Activated CD8-positive, alpha-beta T cell treated with anti-CD3 and anti-CD28 coated beads, Interleukin-2, amount 10 ng/mL, durations not matched to agents 7 days and 5 days (primary cell): ENCODE measurements at regions not wholly inside any gene's neighbourhood (a gene's known extent, or its start where the extent isn't known, plus 50 kb on each side); places are given as distances from the start of the nearest gene placed in this dataset.

Source experiments
- ATAC-seq: fragments of 150-1000 bp; cut with Tn5 transposase; one replicate; pipeline ENCODE4 v1.10.0; 2021; ENCODE audit warnings: moderate library complexity
- CTCF ChIA-PET: fragments of 350-600 bp; sonication (Branson Sonifier 250); formaldehyde crosslinking; loops from one replicate; lab custom pipeline; 2021; ENCODE audit warnings: antibody characterized with exemption; lab: Charles Lee
- POLR2A ChIA-PET: fragments of 350-600 bp; sonication (Branson Sonifier 250); formaldehyde crosslinking; loops from one replicate; lab custom pipeline; 2021; ENCODE audit warnings: antibody characterized with exemption; lab: Charles Lee
- DNase-seq: peaks from one replicate; pipeline ENCODE4 v3.0.0-alpha.2; 2020
- H3K27ac Mint-ChIP-seq: one replicate; pipeline ENCODE4 v1.8.0; 2021; ENCODE audit warnings: mild to moderate bottlenecking, mixed read lengths
- H3K27me3 Mint-ChIP-seq: one replicate; pipeline ENCODE4 v1.8.0; 2021; ENCODE audit warnings: low read depth, mixed read lengths
- H3K36me3 Mint-ChIP-seq: one replicate; pipeline ENCODE4 v1.8.0; 2021; ENCODE audit warnings: low read depth, mixed read lengths
- H3K4me1 Mint-ChIP-seq: one replicate; pipeline ENCODE4 v1.8.0; 2021; ENCODE audit warnings: low read depth, mixed read lengths
- H3K4me3 Mint-ChIP-seq: one replicate; pipeline ENCODE4 v1.8.0; 2021; ENCODE audit warnings: mild to moderate bottlenecking, mixed read lengths
- H3K9me3 Mint-ChIP-seq: one replicate; pipeline ENCODE4 v1.8.0; 2022; ENCODE audit warnings: mixed read lengths; ENCODE audit not compliant: insufficient read depth

DNA sequence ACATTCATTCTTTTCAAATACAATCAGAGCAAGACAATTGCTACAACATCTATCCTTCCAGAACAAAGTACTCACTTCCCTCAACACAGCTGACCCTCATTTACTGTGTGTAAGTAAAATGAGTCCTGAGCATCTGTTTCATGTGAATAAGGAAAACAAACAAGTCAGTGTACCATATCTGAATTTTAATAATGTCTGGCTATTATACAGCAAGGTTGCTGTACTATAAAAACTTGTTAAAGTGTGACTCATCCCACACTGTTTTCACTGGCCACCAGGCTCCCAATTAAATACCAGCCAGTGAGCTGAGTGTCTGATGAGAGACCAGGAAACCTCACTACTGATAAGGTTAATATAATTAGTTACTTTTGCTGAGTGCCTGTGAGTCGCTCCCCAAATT is 339.8 kb downstream of the AGTPBP1 start:
- CTCF ChIA-PET = no interaction called here
- ATAC-seq = no peak
- H3K9me3 Mint-ChIP-seq = no peaks in the 10 kb centered on the region
- no peaks in the 10 kb centered on the region for H3K36me3 Mint-ChIP-seq
- peaks cover 4% of the 10 kb centered on the region for H3K27me3 Mint-ChIP-seq
- no peaks in the 10 kb centered on the region for H3K4me1 Mint-ChIP-seq
- H3K4me3 Mint-ChIP-seq = no peak overlapping the region
- no peak for DNase-seq
- H3K27ac Mint-ChIP-seq = no peak overlapping the region
- POLR2A ChIA-PET = no interaction called here

DNA sequence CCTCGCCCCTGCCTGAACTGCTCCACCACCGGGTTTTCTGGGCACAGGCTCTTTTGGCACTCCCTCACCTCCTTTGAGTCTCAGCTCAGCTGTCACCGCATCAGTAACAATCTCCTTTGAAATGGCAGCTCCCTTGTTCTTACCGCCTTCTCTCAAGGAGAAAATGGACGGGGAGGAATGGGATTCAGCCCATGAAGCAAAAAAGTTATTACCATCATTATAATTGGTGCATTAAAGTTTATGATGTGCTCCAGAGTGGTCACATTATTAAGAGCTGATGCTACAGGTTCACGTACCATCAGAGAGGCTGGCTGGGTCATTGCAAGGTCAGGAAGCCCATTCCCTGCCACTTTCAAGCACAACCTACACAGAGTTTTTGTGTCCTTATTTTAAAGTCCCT is 344.7 kb downstream of the AGTPBP1 start:
- ChIA-PET POLR2A (no interaction called here), CTCF (no interaction called here)
- ATAC-seq (no peak), DNase-seq (no peak)
- H3K27me3 Mint-ChIP-seq = peaks cover 3% of the 10 kb centered on the region
- no peaks in the 10 kb centered on the region for H3K9me3 Mint-ChIP-seq
- H3K36me3 Mint-ChIP-seq = no peaks in the 10 kb centered on the region
- H3K27ac Mint-ChIP-seq = no peak overlapping the region
- H3K4me3 Mint-ChIP-seq = no peak overlapping the region
- H3K4me1 Mint-ChIP-seq = no peaks in the 10 kb centered on the region

DNA sequence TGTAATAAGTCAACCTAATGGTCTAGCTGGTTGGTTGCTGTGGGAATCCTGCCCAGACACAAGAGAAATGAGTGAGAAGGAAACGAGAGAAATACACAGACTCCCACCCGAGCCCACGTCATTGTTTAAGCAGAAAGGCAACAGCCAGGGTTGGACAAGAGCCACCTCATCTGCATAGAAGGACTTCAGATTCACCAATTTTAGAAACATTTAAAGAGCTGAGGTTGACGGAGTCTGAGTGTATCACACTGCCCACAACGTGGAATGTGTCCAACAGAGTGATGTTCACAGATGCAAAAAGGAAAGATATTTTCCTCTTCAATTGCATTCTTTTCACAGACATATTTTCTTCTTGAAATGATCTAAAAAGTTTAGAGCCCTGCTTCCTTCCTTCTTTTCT is 349.5 kb downstream of the AGTPBP1 start:
- CTCF ChIA-PET = no interaction called here
- H3K27ac Mint-ChIP-seq = no peak overlapping the region

DNA sequence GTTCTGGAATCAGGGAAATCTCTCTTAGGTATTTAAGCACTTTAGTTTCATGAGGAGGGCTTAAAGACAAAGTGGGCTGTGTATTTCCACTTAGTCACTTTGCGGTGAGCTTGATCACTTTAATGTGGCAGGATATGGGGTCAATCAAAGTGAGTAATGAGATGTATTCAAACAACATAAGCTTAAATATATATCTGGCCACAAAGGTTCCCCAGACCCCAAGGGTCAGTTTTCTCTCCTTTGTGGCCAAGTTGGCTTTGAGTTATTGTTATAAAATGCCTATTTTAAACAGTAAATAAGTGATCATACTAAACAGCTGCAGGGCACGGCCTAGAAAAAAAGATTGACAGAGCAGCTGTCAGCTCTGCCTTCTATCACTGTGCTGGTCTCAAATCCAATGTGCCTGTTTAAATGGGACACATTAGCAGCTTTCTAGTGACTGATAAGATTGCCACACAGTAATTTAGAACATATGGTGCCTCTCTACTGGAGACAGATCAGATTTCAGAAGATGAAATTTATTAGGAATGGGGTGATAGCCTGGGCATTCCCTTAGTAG is 363.9 kb downstream of the AGTPBP1 start:
- peaks cover 10% of the 10 kb centered on the region for H3K4me1 Mint-ChIP-seq
- POLR2A ChIA-PET = no interaction called here
- H3K27ac Mint-ChIP-seq = no peak overlapping the region
- no peak overlapping the region for H3K4me3 Mint-ChIP-seq
- H3K27me3 Mint-ChIP-seq = peaks cover 14% of the 10 kb centered on the region
- H3K9me3 Mint-ChIP-seq = no peaks in the 10 kb centered on the region
- CTCF ChIA-PET = interaction anchor here (1.3 kb wide), 1 partner anchor 232 kb away, joined by 3 read pairs; no protein-coding TSS in a partner anchor
- peak; percentile 27 for DNase-seq
- no peak for ATAC-seq
- H3K36me3 Mint-ChIP-seq = no peaks in the 10 kb centered on the region

More for the DNA sequence above, 349.5 kb downstream of the AGTPBP1 start:
- ATAC-seq (no peak), DNase-seq (no peak)
- Mint-ChIP-seq H3K9me3 (no peaks in the 10 kb centered on the region), H3K4me1 (no peaks in the 10 kb centered on the region), H3K36me3 (no peaks in the 10 kb centered on the region), H3K4me3 (no peak overlapping the region), H3K27me3 (peaks cover 6% of the 10 kb centered on the region)
- POLR2A ChIA-PET = no interaction called here

DNA sequence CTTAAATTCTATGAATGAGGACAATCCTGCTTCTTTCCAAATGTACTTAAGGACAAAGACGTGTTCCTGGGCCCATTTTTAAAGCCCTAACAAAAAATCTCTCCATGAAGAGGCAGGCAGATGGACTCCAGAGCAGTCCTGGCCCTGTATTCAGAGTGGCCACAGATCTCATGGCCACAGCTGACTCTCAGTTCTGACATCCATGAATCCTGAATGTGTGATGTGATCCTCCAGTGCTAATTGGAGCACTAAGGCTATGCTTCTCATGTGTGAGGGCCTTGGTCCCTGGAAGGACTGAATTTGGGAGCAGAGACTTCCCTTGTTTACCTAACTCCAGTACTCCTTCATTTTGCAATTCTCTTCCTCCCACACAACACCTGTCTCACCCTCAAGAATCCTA is 373.0 kb downstream of the AGTPBP1 start:
- ATAC-seq = no peak
- no peak for DNase-seq

DNA sequence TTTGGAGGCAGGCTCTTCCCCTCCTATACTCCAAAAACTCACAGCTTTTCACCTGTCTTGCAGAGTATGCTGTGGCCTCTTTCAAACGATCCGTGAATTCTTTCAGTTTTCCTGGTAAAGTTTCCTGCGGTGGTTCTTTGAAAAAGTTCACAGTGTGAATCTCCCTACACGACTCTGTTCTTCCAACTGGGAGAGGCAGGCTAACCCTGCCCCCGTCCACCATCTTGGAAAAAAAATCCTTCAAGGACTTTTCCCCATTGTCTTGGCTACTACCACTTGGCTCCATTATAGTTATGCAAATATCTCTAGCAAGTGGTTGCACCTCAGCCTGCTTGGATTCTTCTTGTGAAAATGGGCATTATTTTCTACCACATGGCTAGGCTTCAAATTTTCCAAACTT is 382.6 kb downstream of the AGTPBP1 start:
- no peaks in the 10 kb centered on the region for H3K9me3 Mint-ChIP-seq
- no peaks in the 10 kb centered on the region for H3K4me1 Mint-ChIP-seq
- ATAC-seq (no peak), DNase-seq (no peak)
- H3K27ac Mint-ChIP-seq = no peak overlapping the region
- H3K27me3 Mint-ChIP-seq = peaks cover 12% of the 10 kb centered on the region
- H3K36me3 Mint-ChIP-seq = no peaks in the 10 kb centered on the region
- ChIA-PET CTCF (no interaction called here), POLR2A (no interaction called here)
- no peak overlapping the region for H3K4me3 Mint-ChIP-seq

More for the DNA sequence above, 373.0 kb downstream of the AGTPBP1 start:
- Mint-ChIP-seq H3K36me3 (no peaks in the 10 kb centered on the region), H3K27me3 (peaks cover 3% of the 10 kb centered on the region), H3K4me3 (no peak overlapping the region), H3K4me1 (no peaks in the 10 kb centered on the region), H3K27ac (no peak overlapping the region), H3K9me3 (no peaks in the 10 kb centered on the region)
- CTCF ChIA-PET = no interaction called here
- POLR2A ChIA-PET = no interaction called here

DNA sequence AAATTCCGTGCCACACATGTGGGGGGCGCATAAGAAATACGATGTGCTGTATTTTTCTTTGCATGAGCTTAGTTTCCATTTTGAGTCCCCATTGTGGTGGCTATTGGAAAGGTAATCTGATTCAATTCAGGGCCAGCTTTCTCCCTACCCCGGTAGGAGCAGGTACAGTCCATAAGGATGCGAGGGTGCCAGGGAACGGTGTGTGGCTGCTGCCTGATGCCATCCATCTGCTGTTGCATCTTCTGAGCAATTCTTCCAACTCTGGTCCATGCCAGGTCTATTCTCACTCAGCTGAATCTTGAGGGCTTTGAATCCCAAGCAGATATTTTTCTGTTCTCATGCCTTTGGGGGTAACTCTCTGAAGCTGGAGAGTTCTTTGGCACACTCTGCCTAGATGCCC is 392.7 kb downstream of the AGTPBP1 start:
- H3K4me1 Mint-ChIP-seq = no peaks in the 10 kb centered on the region
- no peaks in the 10 kb centered on the region for H3K27me3 Mint-ChIP-seq
- no peak overlapping the region for H3K27ac Mint-ChIP-seq
- POLR2A ChIA-PET = no interaction called here
- no peak overlapping the region for H3K4me3 Mint-ChIP-seq
- no peaks in the 10 kb centered on the region for H3K36me3 Mint-ChIP-seq
- H3K9me3 Mint-ChIP-seq = no peaks in the 10 kb centered on the region
- ATAC-seq (no peak), DNase-seq (no peak)
- CTCF ChIA-PET = no interaction called here

DNA sequence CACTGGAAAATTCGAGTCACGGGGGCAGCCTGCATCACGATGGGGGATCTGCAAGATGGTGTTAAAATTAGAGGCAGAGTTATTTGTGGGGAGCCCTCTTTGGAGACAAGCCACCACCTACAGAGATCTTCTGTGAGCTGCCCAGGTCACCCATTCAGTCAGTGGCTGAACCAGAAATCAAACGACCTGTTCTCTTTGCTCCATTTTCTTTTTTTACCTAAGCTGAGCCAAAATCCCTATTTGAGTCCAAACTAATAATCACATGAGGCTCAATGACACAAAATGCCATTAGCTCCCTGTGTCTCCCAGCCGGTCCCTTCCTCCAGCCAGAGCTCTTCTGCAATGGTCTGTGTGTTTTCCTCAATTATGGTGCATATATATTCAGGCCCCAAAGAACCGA is 394.2 kb downstream of the AGTPBP1 start:
- H3K9me3 Mint-ChIP-seq = no peaks in the 10 kb centered on the region
- H3K27ac Mint-ChIP-seq = no peak overlapping the region
- ChIA-PET POLR2A (no interaction called here), CTCF (no interaction called here)
- no peak overlapping the region for H3K4me3 Mint-ChIP-seq
- H3K4me1 Mint-ChIP-seq = no peaks in the 10 kb centered on the region
- no peak for DNase-seq
- peaks cover 4% of the 10 kb centered on the region for H3K27me3 Mint-ChIP-seq
- H3K36me3 Mint-ChIP-seq = no peaks in the 10 kb centered on the region
- no peak for ATAC-seq

DNA sequence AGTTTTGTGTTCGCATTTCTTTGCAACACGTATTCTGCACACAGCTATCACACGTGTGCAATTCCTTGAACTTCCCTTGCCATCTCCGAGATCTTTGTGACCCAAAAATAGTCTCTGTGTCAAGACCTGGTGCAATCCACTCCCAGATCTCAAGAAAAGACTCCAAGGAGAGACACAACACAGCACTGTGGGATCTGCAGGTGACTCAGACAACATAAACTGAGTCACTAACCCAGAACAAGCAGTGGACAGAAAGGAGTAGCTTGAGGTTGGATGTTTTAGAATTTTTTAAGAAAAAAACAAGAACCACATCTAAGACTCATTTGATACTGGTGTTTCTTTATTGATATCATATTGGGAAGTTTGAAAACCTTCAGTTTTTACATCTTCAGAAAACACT is 396.9 kb downstream of the AGTPBP1 start:
- H3K4me3 Mint-ChIP-seq = no peak overlapping the region
- no peak overlapping the region for H3K27ac Mint-ChIP-seq
- POLR2A ChIA-PET = no interaction called here
- no peaks in the 10 kb centered on the region for H3K9me3 Mint-ChIP-seq
- peaks cover 6% of the 10 kb centered on the region for H3K27me3 Mint-ChIP-seq
- H3K4me1 Mint-ChIP-seq = no peaks in the 10 kb centered on the region
- CTCF ChIA-PET = no interaction called here
- ATAC-seq (no peak), DNase-seq (no peak)
- H3K36me3 Mint-ChIP-seq = no peaks in the 10 kb centered on the region

DNA sequence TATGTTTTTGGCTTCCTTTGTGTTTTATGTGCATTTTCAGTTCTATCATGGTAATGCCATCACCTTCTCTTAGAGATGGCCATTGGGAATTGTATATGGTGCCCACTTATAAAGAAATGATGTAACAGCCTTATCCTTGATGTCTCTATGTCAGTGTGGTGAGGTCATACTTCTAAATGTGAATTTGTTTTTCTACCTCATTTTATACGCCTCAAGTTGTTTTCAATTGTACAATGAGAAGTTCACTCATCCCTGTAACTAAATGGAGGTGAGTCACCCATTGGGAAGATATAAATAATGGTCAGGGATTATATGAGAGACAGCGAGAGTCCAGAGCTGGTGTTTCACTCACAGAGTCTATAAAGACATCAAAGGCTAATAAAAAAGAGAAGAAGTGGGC is 402.4 kb downstream of the AGTPBP1 start:
- DNase-seq = no peak
- no peak overlapping the region for H3K4me3 Mint-ChIP-seq
- POLR2A ChIA-PET = no interaction called here
- H3K27ac Mint-ChIP-seq = no peak overlapping the region
- CTCF ChIA-PET = no interaction called here
- no peaks in the 10 kb centered on the region for H3K36me3 Mint-ChIP-seq
- no peaks in the 10 kb centered on the region for H3K9me3 Mint-ChIP-seq
- peaks cover 6% of the 10 kb centered on the region for H3K27me3 Mint-ChIP-seq
- no peak for ATAC-seq
- H3K4me1 Mint-ChIP-seq = no peaks in the 10 kb centered on the region

DNA sequence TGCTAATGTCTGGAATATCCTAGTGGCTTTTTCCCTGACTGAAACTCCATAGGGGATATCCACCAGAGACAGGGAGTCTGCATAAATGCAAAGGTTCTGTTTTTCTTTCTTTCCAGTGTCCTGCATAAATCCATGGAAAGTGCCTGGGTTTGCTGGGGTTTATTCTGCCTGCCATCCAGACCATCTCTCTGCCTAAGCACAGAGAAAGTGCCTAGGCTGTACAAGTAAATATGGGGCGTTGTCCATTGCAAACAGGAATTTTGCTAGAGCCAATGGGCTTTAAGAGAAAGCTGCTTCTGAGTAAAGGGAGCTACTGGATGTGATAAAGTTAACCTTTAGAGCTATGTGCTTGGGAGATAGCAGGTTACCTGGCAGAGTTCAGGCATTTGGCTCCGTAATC is 407.5 kb downstream of the AGTPBP1 start:
- no peak for ATAC-seq
- Mint-ChIP-seq H3K9me3 (no peaks in the 10 kb centered on the region), H3K27ac (no peak overlapping the region), H3K27me3 (peaks cover 2% of the 10 kb centered on the region), H3K36me3 (no peaks in the 10 kb centered on the region), H3K4me1 (no peaks in the 10 kb centered on the region), H3K4me3 (no peak overlapping the region)
- CTCF ChIA-PET = no interaction called here
- POLR2A ChIA-PET = no interaction called here
- DNase-seq = no peak

DNA sequence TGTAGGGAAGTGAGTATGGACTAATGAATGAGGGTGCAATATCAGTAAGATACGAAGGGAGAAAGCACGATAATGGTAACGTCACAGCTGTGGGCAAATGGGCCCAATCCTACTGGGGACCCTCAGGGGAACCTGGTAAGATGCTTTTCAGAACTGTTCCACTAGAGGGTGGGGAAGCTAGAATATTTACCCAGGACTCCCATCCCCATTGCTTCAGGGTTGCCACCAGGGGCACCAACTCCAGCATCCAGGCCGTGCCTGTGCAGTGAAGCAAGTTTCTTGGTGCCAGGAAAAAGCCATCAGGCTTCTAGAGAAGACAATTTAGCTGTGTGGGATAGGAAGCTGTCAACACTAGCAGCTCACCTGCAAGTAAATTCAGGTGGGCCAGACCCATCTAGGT is 409.3 kb downstream of the AGTPBP1 start:
- POLR2A ChIA-PET = no interaction called here
- H3K27ac Mint-ChIP-seq = no peak overlapping the region

DNA sequence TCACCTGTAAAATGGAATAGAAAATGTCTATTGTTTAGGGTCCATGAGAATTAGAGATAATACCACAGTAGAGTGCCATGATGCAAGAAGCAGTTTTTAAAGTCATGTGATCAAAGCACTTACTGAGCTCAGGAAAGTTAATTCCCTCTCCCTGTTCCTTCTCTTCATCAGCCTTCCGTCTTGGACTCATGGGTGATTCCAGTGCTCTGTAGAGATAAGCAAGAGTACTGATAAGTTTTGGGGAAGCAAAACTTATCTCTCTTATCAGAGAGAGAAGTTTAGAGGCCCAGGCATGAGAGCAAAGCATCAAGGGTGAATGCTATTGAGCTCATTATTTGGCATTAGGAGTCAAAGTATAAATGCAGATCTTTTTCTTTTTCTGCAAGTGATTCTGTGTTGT is 410.1 kb downstream of the AGTPBP1 start:
- no peak overlapping the region for H3K4me3 Mint-ChIP-seq
- ChIA-PET POLR2A (no interaction called here), CTCF (no interaction called here)
- no peaks in the 10 kb centered on the region for H3K4me1 Mint-ChIP-seq
- ATAC-seq (no peak), DNase-seq (no peak)
- no peaks in the 10 kb centered on the region for H3K9me3 Mint-ChIP-seq
- H3K27me3 Mint-ChIP-seq = peaks cover 13% of the 10 kb centered on the region
- no peaks in the 10 kb centered on the region for H3K36me3 Mint-ChIP-seq
- no peak overlapping the region for H3K27ac Mint-ChIP-seq

More for the DNA sequence above, 409.3 kb downstream of the AGTPBP1 start:
- Mint-ChIP-seq H3K9me3 (no peaks in the 10 kb centered on the region), H3K4me1 (no peaks in the 10 kb centered on the region), H3K27me3 (peaks cover 9% of the 10 kb centered on the region), H3K36me3 (no peaks in the 10 kb centered on the region), H3K4me3 (no peak overlapping the region)
- no peak for DNase-seq
- CTCF ChIA-PET = no interaction called here
- ATAC-seq = no peak
